Brain microvascular endothelial cell (primary cell): ENCODE measurements at regions not wholly inside any gene's neighbourhood (a gene's known extent, or its start where the extent isn't known, plus 50 kb on each side); places are given as distances from the start of the nearest gene placed in this dataset.

Source experiments
- DNase-seq: peaks from one replicate; pipeline ENCODE4 v3.0.0-alpha.2; 2020
- H3K27ac ChIP-seq: fragments of 250-450 bp; sonication (Bioruptor Pico); 2 replicates; pipeline ENCODE4 v1.5.1; 2020; ENCODE audit warnings: mild to moderate bottlenecking, moderate library complexity
- H3K27me3 ChIP-seq: fragments of 250-450 bp; sonication (Bioruptor Pico); replicated peaks from 2 replicates; pipeline ENCODE4 v1.5.1; 2020; ENCODE audit warnings: mild to moderate bottlenecking
- H3K36me3 ChIP-seq: fragments of 250-450 bp; sonication (Bioruptor Pico); replicated peaks from 2 replicates; pipeline ENCODE4 v1.5.1; 2020; ENCODE audit warnings: mild to moderate bottlenecking
- H3K4me3 ChIP-seq: 2 replicates; pipeline ENCODE4 v1.5.1; 2011; ENCODE audit warnings: low read depth, mild to moderate bottlenecking, control low read depth, low read length, moderate library complexity
- CTCF ChIP-seq: IDR thresholded peaks from 2 replicates; pipeline ENCODE4 v1.5.1; 2011; ENCODE audit warnings: low read depth, mild to moderate bottlenecking, moderate library complexity, low read length, control low read depth, inconsistent platforms; ENCODE audit errors: missing control alignments
- in situ Hi-C: cut with HindIII; loops from 2 replicates; pipeline ENCODE4 v1.10.0; 2017; ENCODE audit warnings: low sequenced_read_pairs, low pct_ligation_motif_present

DNA sequence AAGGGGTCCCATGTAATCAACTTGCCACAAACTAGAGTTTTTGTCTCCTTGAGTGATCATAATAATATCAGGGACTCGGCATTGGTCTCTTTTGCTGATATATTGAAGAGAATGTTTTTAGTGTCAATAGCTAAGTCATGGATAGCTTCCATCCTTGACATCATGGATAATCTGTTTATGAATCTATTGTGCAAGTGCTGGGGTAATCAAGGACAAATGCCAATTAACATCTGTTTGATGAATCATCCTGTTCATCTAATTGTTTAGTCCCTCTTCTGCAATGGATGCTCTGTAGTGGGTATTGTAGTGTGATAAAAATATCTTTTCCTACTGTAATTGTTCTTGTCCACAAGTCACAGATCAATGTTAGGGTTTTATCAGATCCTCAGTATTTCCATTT is 607.5 kb upstream of the SEMA6A start:
- Histone ChIP-seq H3K36me3 (no peaks in the 10 kb centered on the region), H3K4me3 (no peak overlapping the region), H3K27ac (no peak overlapping the region), H3K27me3 (no peaks in the 10 kb centered on the region)
- no peak for DNase-seq
- in situ Hi-C loops = no loop called here
- no peak for TF ChIP-seq CTCF

DNA sequence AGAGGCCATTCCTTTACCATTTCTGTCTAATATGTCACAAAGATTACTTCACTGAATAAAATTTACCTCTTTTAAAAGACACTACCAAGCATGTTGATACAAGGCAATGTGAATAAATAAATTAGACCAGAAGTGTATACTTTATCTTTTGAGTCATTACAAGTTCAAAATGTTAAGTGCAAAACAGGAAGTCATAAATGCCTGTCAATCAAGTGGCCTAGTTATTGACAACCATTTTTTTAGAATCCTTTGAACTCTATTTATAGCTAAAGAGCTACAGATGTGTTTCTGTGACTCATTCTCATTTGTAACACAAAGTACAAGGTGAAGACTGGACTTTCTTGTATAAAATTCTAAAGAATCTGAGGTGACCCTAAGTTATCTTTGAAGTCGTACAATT is 602.7 kb upstream of the SEMA6A start:
- in situ Hi-C loops = no loop called here
- H3K36me3 ChIP-seq = no peaks in the 10 kb centered on the region
- DNase-seq = no peak
- H3K27ac ChIP-seq = no peak overlapping the region
- no peak overlapping the region for H3K4me3 ChIP-seq
- no peaks in the 10 kb centered on the region for H3K27me3 ChIP-seq
- no peak for TF ChIP-seq CTCF

- TF ChIP-seq CTCF = no peak
- no peak overlapping the region for H3K27ac ChIP-seq
- H3K27me3 ChIP-seq = no peaks in the 10 kb centered on the region
- H3K36me3 ChIP-seq = no peaks in the 10 kb centered on the region
- in situ Hi-C loops = no loop called here
- DNase-seq = no peak
- H3K4me3 ChIP-seq = no peak overlapping the region
Observed at GRCh38 chr5:117165068-117165467, 590.4 kb upstream of the SEMA6A start.

GRCh38 chr5:117161718-117162335 is 587.2 kb upstream of the SEMA6A start:
- Histone ChIP-seq H3K27me3 (no peaks in the 10 kb centered on the region), H3K27ac (no peak overlapping the region), H3K4me3 (no peak overlapping the region), H3K36me3 (no peaks in the 10 kb centered on the region)
- in situ Hi-C loops = no loop called here
- DNase-seq = no peak
- TF ChIP-seq CTCF = no peak

DNA sequence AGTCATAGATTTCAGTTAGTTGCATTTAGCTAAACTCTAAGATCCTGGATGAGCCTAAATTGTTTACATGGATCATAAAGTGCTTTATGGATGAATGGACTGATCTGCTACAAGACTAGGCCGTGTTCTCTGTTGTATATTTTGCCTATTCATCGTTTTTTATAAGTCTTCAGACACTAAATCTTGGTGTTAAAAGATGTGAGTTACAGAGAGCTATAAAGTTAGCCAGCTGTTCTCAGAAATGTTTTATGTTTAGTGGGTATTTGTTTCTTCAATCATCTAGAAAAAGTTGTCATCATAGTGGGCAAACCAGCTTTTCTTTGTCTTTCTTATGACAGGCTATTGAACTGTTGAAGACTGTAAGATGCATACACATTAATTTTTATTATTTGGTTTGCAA is 585.8 kb upstream of the SEMA6A start:
- in situ Hi-C loops = no loop called here
- Histone ChIP-seq H3K27ac (no peak overlapping the region), H3K4me3 (no peak overlapping the region), H3K27me3 (no peaks in the 10 kb centered on the region), H3K36me3 (no peaks in the 10 kb centered on the region)
- no peak for TF ChIP-seq CTCF
- DNase-seq = no peak

DNA sequence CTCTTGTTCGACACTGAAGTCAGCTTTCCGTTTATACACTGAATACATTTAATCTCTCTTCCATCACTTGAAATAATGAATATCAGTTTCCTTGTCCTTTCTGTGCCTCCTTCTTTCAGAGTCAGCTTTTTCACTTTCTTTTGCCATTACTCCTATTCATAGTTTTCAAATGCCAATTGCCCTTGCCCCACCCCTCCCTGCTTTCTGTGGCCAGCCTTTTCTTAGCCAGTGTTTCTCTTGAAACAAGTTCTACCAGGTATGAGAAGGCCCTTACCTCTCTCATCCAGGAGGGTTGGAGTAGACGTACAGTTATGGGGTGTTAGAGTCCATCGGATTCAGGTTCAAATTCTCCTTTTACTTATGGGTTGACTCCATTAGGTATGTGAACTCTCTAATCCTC is 574.7 kb upstream of the SEMA6A start:
- Histone ChIP-seq H3K27me3 (no peaks in the 10 kb centered on the region), H3K4me3 (no peak overlapping the region), H3K36me3 (no peaks in the 10 kb centered on the region), H3K27ac (no peak overlapping the region)
- no peak for TF ChIP-seq CTCF
- DNase-seq = no peak
- in situ Hi-C loops = no loop called here
